Hepatocyte (in vitro differentiated cells): ENCODE measurements at regions not wholly inside any gene's neighbourhood (a gene's known extent, or its start where the extent isn't known, plus 50 kb on each side); places are given as distances from the start of the nearest gene placed in this dataset.

ENCODE experiments used
- DNase-seq: peaks from one replicate; pipeline ENCODE4 v3.0.0-alpha.2; 2016; ENCODE audit warnings: low spot score
- H2AFZ ChIP-seq: fragments of 200-600 bp; sonication (generic); 2 replicates; pipeline ENCODE4 v1.6.0; 2016; ENCODE audit warnings: antibody characterized with exemption, mild to moderate bottlenecking
- H3K27ac ChIP-seq: fragments of 200-600 bp; sonication (generic); 2 replicates; pipeline ENCODE4 v1.5.1; 2016; ENCODE audit warnings: mild to moderate bottlenecking
- H3K27me3 ChIP-seq: fragments of 200-600 bp; sonication (generic); 2 replicates; pipeline ENCODE4 v1.6.1; 2016
- H3K36me3 ChIP-seq: fragments of 200-600 bp; sonication (generic); replicated peaks from 2 replicates; pipeline ENCODE4 v1.5.1; 2016; ENCODE audit warnings: low read depth; ENCODE audit not compliant: insufficient read depth
- H3K4me1 ChIP-seq: fragments of 200-600 bp; sonication (generic); 2 replicates; pipeline ENCODE4 v1.5.1; 2016; ENCODE audit warnings: mild to moderate bottlenecking, moderate library complexity; ENCODE audit not compliant: insufficient read depth
- H3K4me2 ChIP-seq: fragments of 200-600 bp; sonication (generic); 2 replicates; pipeline ENCODE4 v1.6.0; 2016
- H3K4me3 ChIP-seq: fragments of 200-600 bp; sonication (generic); 2 replicates; pipeline ENCODE4 v1.5.1; 2016; ENCODE audit warnings: mild to moderate bottlenecking
- H3K79me2 ChIP-seq: fragments of 200-600 bp; sonication (generic); 2 replicates; pipeline ENCODE4 v1.6.0; 2017; ENCODE audit warnings: mild to moderate bottlenecking
- H3K9me2 ChIP-seq: fragments of 200-600 bp; sonication (generic); replicated peaks from 2 replicates; pipeline ENCODE4 v1.6.0; 2017; ENCODE audit warnings: mild to moderate bottlenecking; ENCODE audit not compliant: insufficient read depth
- H3K9me3 ChIP-seq: fragments of 200-600 bp; sonication (generic); 2 replicates; pipeline ENCODE4 v1.5.1; 2016; ENCODE audit warnings: low read depth, mild to moderate bottlenecking
- H4K20me1 ChIP-seq: fragments of 200-600 bp; sonication (generic); 2 replicates; pipeline ENCODE4 v1.6.0; 2016; ENCODE audit warnings: mild to moderate bottlenecking; ENCODE audit not compliant: insufficient read depth, poor library complexity, severe bottlenecking
- CTCF ChIP-seq: fragments of 200-600 bp; sonication (generic); IDR thresholded peaks from 2 replicates; pipeline ENCODE4 v1.5.1; 2016; ENCODE audit warnings: antibody characterized with exemption, mild to moderate bottlenecking; ENCODE audit not compliant: poor library complexity
- EZH2 ChIP-seq: fragments of 200-600 bp; sonication (generic); IDR thresholded peaks from 2 replicates; pipeline ENCODE4 v1.6.1; 2016; ENCODE audit warnings: antibody characterized with exemption, mild to moderate bottlenecking, borderline replicate concordance
- EZH2phosphoT487 ChIP-seq: fragments of 200-600 bp; sonication (generic); IDR thresholded peaks from one replicate; pipeline ENCODE4 v1.6.1; 2018; ENCODE audit warnings: antibody characterized with exemption, mild to moderate bottlenecking, low read depth, moderate library complexity; ENCODE audit not compliant: unreplicated experiment, severe bottlenecking
- WGBS: methylation state at CpG from one replicate; pipeline ENCODE4 v1.1.6; 2016; ENCODE audit warnings: low lambda C conversion rate; ENCODE audit errors: missing lambda C conversion rate; 5-methylcytosine and 5-hydroxymethylcytosine counted together

- Histone ChIP-seq H3K4me2 (no peak overlapping the region), H3K9me2 (no peaks in the 10 kb centered on the region), H4K20me1 (peaks cover 54% of the 10 kb centered on the region), H3K27ac (no peak overlapping the region), H3K9me3 (no peaks in the 10 kb centered on the region), H3K79me2 (peaks cover 67% of the 10 kb centered on the region), H3K27me3 (peaks cover 7% of the 10 kb centered on the region), H3K36me3 (no peaks in the 10 kb centered on the region), H3K4me1 (peaks cover 15% of the 10 kb centered on the region), H3K4me3 (no peak overlapping the region), H2AFZ (no peak overlapping the region)
- no peak for DNase-seq
- TF ChIP-seq EZH2 = no peak
- no peak for TF ChIP-seq EZH2phosphoT487
- TF ChIP-seq CTCF = no peak
- WGBS = 89% methylated on average over 23 of the region's 23 CpGs
Measured at GRCh38 chr22:46076651-46077339, 73.5 kb upstream of the PPARA start.

DNA sequence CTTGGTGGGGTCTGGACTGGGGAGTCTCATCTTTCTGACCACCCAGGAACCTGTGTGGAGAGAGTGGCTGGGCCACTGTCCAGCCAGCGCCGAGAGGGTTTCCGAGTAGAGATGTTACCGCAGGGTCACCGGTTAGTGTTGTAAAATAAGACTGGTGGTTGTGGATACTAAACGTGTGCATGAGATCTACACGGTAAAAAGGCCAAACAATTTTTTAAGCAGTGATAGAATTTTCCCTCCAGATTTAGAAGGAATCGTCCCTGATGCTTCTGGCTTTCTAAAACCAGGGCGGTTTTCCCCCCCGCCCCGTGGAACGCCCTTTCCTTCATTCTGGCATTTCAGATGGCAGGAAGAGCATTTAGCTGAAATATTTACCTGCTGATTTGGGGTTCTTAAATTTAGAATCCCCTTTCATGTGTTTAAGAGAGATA is 72.6 kb upstream of the PPARA start:
- H3K36me3 ChIP-seq = no peaks in the 10 kb centered on the region
- TF ChIP-seq CTCF = no peak
- no peak for TF ChIP-seq EZH2phosphoT487
- no peak for DNase-seq
- no peak overlapping the region for H3K27ac ChIP-seq
- no peaks in the 10 kb centered on the region for H3K9me3 ChIP-seq
- 94% methylated on average over 12 of the region's 12 CpGs for WGBS
- H3K4me3 ChIP-seq = no peak overlapping the region
- H4K20me1 ChIP-seq = peaks cover 54% of the 10 kb centered on the region
- no peak overlapping the region for H2AFZ ChIP-seq
- H3K27me3 ChIP-seq = peaks cover 7% of the 10 kb centered on the region
- peaks cover 67% of the 10 kb centered on the region for H3K79me2 ChIP-seq
- H3K4me2 ChIP-seq = no peak overlapping the region
- no peaks in the 10 kb centered on the region for H3K9me2 ChIP-seq
- peaks cover 15% of the 10 kb centered on the region for H3K4me1 ChIP-seq

DNA sequence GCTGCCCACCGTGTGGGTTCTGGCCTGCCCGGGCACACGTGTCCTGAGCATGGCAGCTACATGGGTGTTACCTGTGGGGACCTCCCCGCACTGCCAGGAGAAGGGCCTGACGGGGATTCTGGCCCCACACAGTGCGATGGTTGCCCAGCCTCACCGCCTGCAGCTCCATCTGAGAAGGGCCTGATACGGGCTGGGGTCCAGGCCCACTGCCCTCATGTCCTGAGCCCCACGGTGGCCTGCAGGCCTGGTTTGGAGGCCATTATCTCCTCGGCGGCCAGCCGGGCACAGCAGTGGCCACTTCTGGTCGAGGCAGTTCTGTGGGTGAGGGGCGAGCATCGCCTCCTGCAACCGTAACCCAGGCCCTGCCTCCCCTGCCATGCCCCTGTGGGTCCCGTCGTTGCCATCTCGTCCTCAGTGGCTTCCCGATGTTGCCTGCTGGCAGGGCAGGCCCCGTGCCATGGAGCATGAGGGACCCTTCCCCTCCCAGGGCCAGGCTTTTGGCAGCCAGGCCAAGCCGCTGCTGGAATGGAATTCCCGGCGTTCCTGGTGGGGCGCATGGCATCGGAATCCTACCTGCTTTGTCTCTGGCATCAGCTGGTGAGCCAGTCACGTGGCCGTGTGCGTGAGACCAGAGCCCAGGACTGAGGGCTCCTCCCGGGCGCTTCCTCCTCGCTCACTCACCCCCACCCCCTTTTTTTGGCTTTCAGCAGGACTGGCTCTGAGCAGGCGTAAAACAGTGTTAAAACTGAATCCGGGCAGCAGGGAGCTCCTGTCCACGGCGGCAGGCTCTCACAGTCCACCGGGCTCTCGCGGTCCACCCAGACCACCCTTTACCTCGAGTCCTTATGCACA is 71.9 kb upstream of the PPARA start:
- no peak for DNase-seq
- Histone ChIP-seq H4K20me1 (peaks cover 49% of the 10 kb centered on the region), H2AFZ (no peak overlapping the region), H3K9me3 (no peaks in the 10 kb centered on the region), H3K27me3 (peaks cover 1% of the 10 kb centered on the region), H3K79me2 (peaks cover 59% of the 10 kb centered on the region), H3K4me1 (peaks cover 8% of the 10 kb centered on the region), H3K36me3 (no peaks in the 10 kb centered on the region), H3K9me2 (no peaks in the 10 kb centered on the region), H3K4me3 (no peak overlapping the region), H3K27ac (no peak overlapping the region), H3K4me2 (no peak overlapping the region)
- TF ChIP-seq EZH2 (no peak), CTCF (no peak)
- 92% methylated on average over 39 of the region's 40 CpGs for WGBS
